K562 (cell line): ENCODE measurements at regions not wholly inside any gene's neighbourhood (a gene's known extent, or its start where the extent isn't known, plus 50 kb on each side); places are given as distances from the start of the nearest gene placed in this dataset.

Source experiments
- CAMTA2 ChIP-seq: fragments of 250-450 bp; sonication (Bioruptor Pico); conservative IDR thresholded peaks from 2 replicates; pipeline ENCODE4 v1.5.1; 2022
- ETV5 ChIP-seq: sonication (generic); formaldehyde crosslinking; IDR thresholded peaks from 2 replicates; pipeline ENCODE4 v1.4.0; 2020; ENCODE audit warnings: low read depth, mild to moderate bottlenecking, missing genetic modification reagents
- HBP1 ChIP-seq: fragments of 450-650 bp; formaldehyde crosslinking; IDR thresholded peaks from 2 replicates; pipeline ENCODE4 v1.4.0; 2022; ENCODE audit warnings: missing genetic modification characterization
- IRF9 ChIP-seq: fragments of 450-650 bp; IDR thresholded peaks from 2 replicates; pipeline ENCODE4 v1.6.1; 2016; ENCODE audit warnings: missing biosample characterization, missing genetic modification characterization
- MAFK ChIP-seq: IDR thresholded peaks from 2 replicates; pipeline ENCODE4 v1.6.1; 2011; ENCODE audit warnings: low read length, improper control_type of control experiment
- MEIS2 ChIP-seq: fragments of 450-650 bp; IDR thresholded peaks from 2 replicates; pipeline ENCODE4 v1.6.1; 2014; ENCODE audit warnings: mild to moderate bottlenecking; ENCODE audit not compliant: partially characterized antibody
- PKNOX1 ChIP-seq: fragments of 450-650 bp; IDR thresholded peaks from 2 replicates; pipeline ENCODE4 v1.6.1; 2016
- POLR2H ChIP-seq: IDR thresholded peaks from 2 replicates; pipeline ENCODE4 v1.6.1; 2016; ENCODE audit warnings: missing genetic modification characterization, low read depth, mild to moderate bottlenecking, control low read depth, missing compliant biosample characterization, moderate library complexity
- RBFOX2 ChIP-seq: fragments of 200-400 bp; formaldehyde crosslinking; IDR thresholded peaks from 2 replicates; pipeline ENCODE4 v1.6.1; 2017; ENCODE audit warnings: low read depth, mild to moderate bottlenecking, low read length, moderate library complexity
- RBM39 ChIP-seq: fragments of 200-400 bp; formaldehyde crosslinking; optimal IDR thresholded peaks from 2 replicates; pipeline ENCODE3; 2018; ENCODE audit warnings: low read depth, low read length
- SIX5 ChIP-seq, 2 experiments: IDR thresholded peaks; 2 replicates each; pipeline ENCODE4 v1.6.1; 2011; ENCODE audit warnings: low read length in 2 of 2, borderline replicate concordance in 1 of 2, low read depth in 1 of 2, mild to moderate bottlenecking in 1 of 2, moderate library complexity in 1 of 2; ENCODE audit not compliant: insufficient read depth in 1 of 2
- TCF3 ChIP-seq: sonication (generic); formaldehyde crosslinking; IDR thresholded peaks from 2 replicates; pipeline ENCODE4 v1.4.0; 2020; ENCODE audit warnings: mild to moderate bottlenecking, missing genetic modification reagents
- ZBTB26 ChIP-seq: fragments of 450-650 bp; formaldehyde crosslinking; IDR thresholded peaks from 2 replicates; pipeline ENCODE4 v1.4.0; 2022; ENCODE audit warnings: missing genetic modification characterization
- ZBTB34 ChIP-seq: fragments of 250-450 bp; sonication (Bioruptor Pico); IDR thresholded peaks from 2 replicates; pipeline ENCODE4 v1.8.0; 2021; ENCODE audit warnings: mild to moderate bottlenecking, moderate library complexity
- ZC3H11A ChIP-seq: IDR thresholded peaks from 2 replicates; pipeline ENCODE4 v1.6.1; 2012; ENCODE audit warnings: low read depth, low read length, improper control_type of control experiment
- ZKSCAN1 ChIP-seq: fragments of 150-350 bp; IDR thresholded peaks from 2 replicates; pipeline ENCODE4 v1.6.1; 2016; ENCODE audit warnings: low read depth, low read length
- ZNF263 ChIP-seq: sonication (generic); formaldehyde crosslinking; IDR thresholded peaks from 2 replicates; pipeline ENCODE4 v1.8.0; 2022; ENCODE audit warnings: mild to moderate bottlenecking, missing genetic modification reagents, borderline replicate concordance
- ZNF395 ChIP-seq: fragments of 200-800 bp; sonication (Bioruptor generic); IDR thresholded peaks from 2 replicates; pipeline ENCODE4 v1.6.1; 2017; ENCODE audit warnings: missing genetic modification characterization, missing compliant biosample characterization
- ZNF436 ChIP-seq: fragments of 250-450, 450-650 bp; sonication (Bioruptor Pico); formaldehyde crosslinking; IDR thresholded peaks from 2 replicates; pipeline ENCODE4 v1.7.0; 2020; ENCODE audit warnings: mild to moderate bottlenecking
- ZSCAN32 ChIP-seq: fragments of 450-650 bp; formaldehyde crosslinking; IDR thresholded peaks from 2 replicates; pipeline ENCODE4 v1.4.0; 2020; ENCODE audit warnings: mild to moderate bottlenecking, moderate library complexity

- TF ChIP-seq IRF9 (tag) (no peak), MAFK (no peak), CAMTA2 (CRISPR knock-in tag) (no peak), ZNF436 (no peak), POLR2H (tag) (no peak), ZSCAN32 (CRISPR knock-in tag) (no peak), ETV5 (no peak), ZC3H11A (no peak), RBFOX2 (no peak), ZBTB26 (CRISPR knock-in tag) (no peak), ZNF395 (CRISPR knock-in tag) (no peak), ZBTB34 (CRISPR knock-in tag) (no peak), MEIS2 (peak; percentile 38), ZNF263 (CRISPR knock-in tag) (no peak), ZKSCAN1 (no peak), HBP1 (no peak), PKNOX1 (peak; percentile 29; the same call in 1 of the 2 replicates), TCF3 (peak; percentile 98), SIX5 (IDR thresholded peaks at IDR 0.05; ENCODE audit: borderline replicate concordance in 1 of 2, insufficient read depth in 1 of 2, low read depth in 1 of 2, low read length in 2 of 2) (no peak), RBM39 (no peak)
Observed at GRCh38 chr18:22093731-22094357, 75.5 kb upstream of the GATA6 start (continued).
